ENCODE measurements at regions not wholly inside any gene's neighbourhood (a gene's known extent, or its start where the extent isn't known, plus 50 kb on each side); places are given as distances from the start of the nearest gene placed in this dataset.

GRCh38 chr3:28690176-28690575, 341.6 kb upstream of the AZI2 start:
- no peak for TF ChIP-seq CTCF (conservative IDR thresholded peaks at IDR 0.05; ENCODE audit: low read depth, low read length)
- Histone ChIP-seq H3K27ac (no peak overlapping the region), H3K4me2 (no peak overlapping the region), H3K36me3 (ENCODE audit: insufficient read depth) (no peaks in the 10 kb centered on the region), H3K4me3 (IDR thresholded peaks at IDR 0.05; ENCODE audit: insufficient read depth, low read depth, low read length) (no peak overlapping the region), H3K4me1 (ENCODE audit: low read depth, poor library complexity, severe bottlenecking) (no peaks in the 10 kb centered on the region), H4K20me1 (ENCODE audit: insufficient read depth) (no peaks in the 10 kb centered on the region), H2AFZ (ENCODE audit: low read depth) (no peak overlapping the region), H3K9ac (no peak overlapping the region), H3K79me2 (ENCODE audit: insufficient read depth, low read depth) (no peaks in the 10 kb centered on the region), H3K27me3 (ENCODE audit: insufficient read depth, low read depth) (no peaks in the 10 kb centered on the region)

GRCh38 chr3:28698706-28699105, 350.1 kb upstream of the AZI2 start:
- no peak overlapping the region for H3K9ac ChIP-seq
- no peak overlapping the region for H3K27ac ChIP-seq
- H4K20me1 ChIP-seq (ENCODE audit: insufficient read depth): no peaks in the 10 kb centered on the region
- H3K27me3 ChIP-seq (ENCODE audit: insufficient read depth, low read depth): no peaks in the 10 kb centered on the region
- no peak overlapping the region for H3K4me3 ChIP-seq (IDR thresholded peaks at IDR 0.05; ENCODE audit: insufficient read depth, low read depth, low read length)
- no peak overlapping the region for H2AFZ ChIP-seq (ENCODE audit: low read depth)
- no peaks in the 10 kb centered on the region for H3K36me3 ChIP-seq (ENCODE audit: insufficient read depth)
- H3K79me2 ChIP-seq (ENCODE audit: insufficient read depth, low read depth): no peaks in the 10 kb centered on the region
- no peak for TF ChIP-seq CTCF (conservative IDR thresholded peaks at IDR 0.05; ENCODE audit: low read depth, low read length)
- no peaks in the 10 kb centered on the region for H3K4me1 ChIP-seq (ENCODE audit: low read depth, poor library complexity, severe bottlenecking)
- no peak overlapping the region for H3K4me2 ChIP-seq

DNA sequence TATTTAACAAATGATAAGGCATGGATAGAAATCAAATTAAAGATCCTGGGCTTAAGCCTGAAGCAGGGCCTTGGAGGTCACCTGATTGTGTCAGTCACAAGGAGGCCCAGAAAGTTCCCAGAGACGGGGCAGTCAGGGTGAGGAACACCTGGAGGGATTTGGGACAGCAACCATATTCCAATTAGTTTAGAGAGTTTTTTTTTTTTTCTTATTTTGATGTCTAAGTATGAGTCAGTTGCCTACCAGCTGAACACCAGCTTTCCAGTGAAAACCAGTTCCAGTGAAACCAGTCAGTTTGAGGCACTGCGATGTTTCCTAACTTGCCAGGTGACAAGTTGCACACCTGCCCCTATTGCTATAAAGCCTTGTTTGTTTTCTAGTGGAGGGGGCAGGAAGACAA, 350.7 kb upstream of the AZI2 start:
- Histone ChIP-seq H3K36me3 (ENCODE audit: insufficient read depth) (no peaks in the 10 kb centered on the region), H3K4me2 (no peak overlapping the region), H3K9ac (no peak overlapping the region)

GRCh38 chr3:28700728-28701127, 352.1 kb upstream of the AZI2 start:
- Histone ChIP-seq H4K20me1 (ENCODE audit: insufficient read depth) (no peaks in the 10 kb centered on the region), H3K4me2 (no peak overlapping the region), H3K4me3 (IDR thresholded peaks at IDR 0.05; ENCODE audit: insufficient read depth, low read depth, low read length) (no peak overlapping the region), H3K9ac (no peak overlapping the region), H3K79me2 (ENCODE audit: insufficient read depth, low read depth) (no peaks in the 10 kb centered on the region), H3K27me3 (ENCODE audit: insufficient read depth, low read depth) (no peaks in the 10 kb centered on the region), H3K36me3 (ENCODE audit: insufficient read depth) (no peaks in the 10 kb centered on the region), H3K4me1 (ENCODE audit: low read depth, poor library complexity, severe bottlenecking) (no peaks in the 10 kb centered on the region), H3K27ac (no peak overlapping the region), H2AFZ (ENCODE audit: low read depth) (no peak overlapping the region)
- no peak for TF ChIP-seq CTCF (conservative IDR thresholded peaks at IDR 0.05; ENCODE audit: low read depth, low read length)

More for the DNA sequence above, 350.7 kb upstream of the AZI2 start:
- no peak overlapping the region for H3K4me3 ChIP-seq (IDR thresholded peaks at IDR 0.05; ENCODE audit: insufficient read depth, low read depth, low read length)
- no peak overlapping the region for H3K27ac ChIP-seq
- TF ChIP-seq CTCF (conservative IDR thresholded peaks at IDR 0.05; ENCODE audit: low read depth, low read length): no peak
- no peaks in the 10 kb centered on the region for H3K4me1 ChIP-seq (ENCODE audit: low read depth, poor library complexity, severe bottlenecking)
- no peaks in the 10 kb centered on the region for H3K79me2 ChIP-seq (ENCODE audit: insufficient read depth, low read depth)
- H3K27me3 ChIP-seq (ENCODE audit: insufficient read depth, low read depth): no peaks in the 10 kb centered on the region
- H2AFZ ChIP-seq (ENCODE audit: low read depth): no peak overlapping the region
- H4K20me1 ChIP-seq (ENCODE audit: insufficient read depth): no peaks in the 10 kb centered on the region
